ENCODE measurements at regions not wholly inside any gene's neighbourhood (a gene's known extent, or its start where the extent isn't known, plus 50 kb on each side); places are given as distances from the start of the nearest gene placed in this dataset.

DNA sequence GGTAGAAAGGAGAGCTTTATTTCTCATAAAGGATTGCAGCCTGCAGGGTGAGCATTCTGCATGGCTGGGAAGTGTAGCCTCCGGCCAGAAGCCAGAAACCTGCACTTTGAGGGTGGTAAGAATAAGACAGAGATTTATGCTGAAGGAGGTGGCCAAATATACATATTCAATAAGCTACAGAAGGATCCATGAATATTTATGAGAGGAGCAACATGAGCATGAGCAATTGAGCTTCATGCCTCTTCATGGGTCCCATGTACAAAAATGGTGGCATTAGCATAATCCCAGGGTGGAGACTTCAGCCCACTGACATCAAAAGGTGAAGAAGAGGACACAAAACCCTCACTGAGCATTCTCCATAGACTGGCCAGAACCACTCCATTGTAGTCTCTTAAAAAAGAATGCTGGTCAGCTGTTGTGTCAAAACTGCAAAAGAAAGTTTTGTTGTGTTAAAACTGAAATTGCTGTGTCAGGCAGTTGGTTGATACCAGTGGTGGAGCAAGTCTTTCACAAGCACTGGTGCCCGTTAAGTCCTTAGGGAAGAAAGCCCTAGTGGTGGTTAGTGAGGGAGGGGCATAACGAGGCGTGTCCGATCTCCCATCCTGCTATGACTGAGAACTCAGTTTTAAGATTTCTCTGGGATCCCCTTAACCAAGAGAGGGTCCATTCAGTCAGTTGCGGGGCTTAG, 160.8 kb upstream of the MAP1B start:
- no peak overlapping the region for H3K4me3 ChIP-seq
- DNase-seq, result no peak
- H3K36me3 ChIP-seq (ENCODE audit: low read depth), result no peaks in the 10 kb centered on the region
- no peak overlapping the region for H3K4me2 ChIP-seq (ENCODE audit: unreplicated experiment)
- in situ Hi-C loops (cut with MboI), result no loop called here
- no peaks in the 10 kb centered on the region for H3K9me3 ChIP-seq (ENCODE audit: low read depth)
- no peaks in the 10 kb centered on the region for H3K4me1 ChIP-seq (ENCODE audit: insufficient read depth)
- WGBS, 2 experiments (ENCODE audit: low coverage in 1 of 2, low lambda C conversion rate in 2 of 2, missing lambda C conversion rate in 2 of 2), result 61 to 69% methylated on average over 6 of the region's 6 CpGs
- H3F3A ChIP-seq (ENCODE audit: insufficient read depth), result no peaks in the 10 kb centered on the region
- H3K79me2 ChIP-seq (ENCODE audit: insufficient read depth), result no peaks in the 10 kb centered on the region
- H3K9me2 ChIP-seq (ENCODE audit: insufficient read depth), result no peaks in the 10 kb centered on the region
- 0 out of 2 replicates have a peak, but pooled peaks cover 8% of the 10 kb centered on the region for H3K27me3 ChIP-seq (replicated peaks; ENCODE audit: insufficient read depth)
- H3K27ac ChIP-seq, result no peak overlapping the region
- TF ChIP-seq EZH2phosphoT487 (IDR thresholded peaks at IDR 0.05; ENCODE audit: insufficient read depth, low read depth) (no peak), EZH2 (IDR thresholded peaks at IDR 0.05; ENCODE audit: insufficient read depth, poor library complexity, severe bottlenecking) (no peak)
- no peaks in the 10 kb centered on the region for H4K20me1 ChIP-seq (ENCODE audit: insufficient read depth)
- no peak overlapping the region for H2AFZ ChIP-seq
- no peak overlapping the region for H3K9ac ChIP-seq

DNA sequence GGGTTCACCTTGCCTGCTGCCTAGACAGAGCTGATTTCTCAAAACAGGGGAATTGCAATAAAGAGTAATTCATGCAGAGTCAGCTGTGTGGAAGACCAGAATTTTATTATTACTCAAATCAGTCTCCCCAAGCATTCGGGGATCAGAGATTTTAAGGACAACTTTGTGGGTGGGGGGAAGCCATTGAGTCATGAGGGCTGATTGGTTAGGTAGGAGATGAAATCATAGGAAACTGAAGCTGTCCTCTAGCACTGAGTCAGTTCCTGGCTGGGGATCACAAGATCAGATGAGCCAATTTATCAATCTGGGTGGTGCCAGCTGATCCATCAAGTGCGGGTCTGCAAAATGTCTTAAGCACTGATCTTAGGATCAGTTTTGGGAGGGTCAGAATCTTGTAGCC, 159.1 kb upstream of the MAP1B start:
- no peaks in the 10 kb centered on the region for H3K9me2 ChIP-seq (ENCODE audit: insufficient read depth)
- H3K9ac ChIP-seq, result no peak overlapping the region
- no peaks in the 10 kb centered on the region for H4K20me1 ChIP-seq (ENCODE audit: insufficient read depth)
- H3K9me3 ChIP-seq (ENCODE audit: low read depth), result no peaks in the 10 kb centered on the region
- no peaks in the 10 kb centered on the region for H3K79me2 ChIP-seq (ENCODE audit: insufficient read depth)
- TF ChIP-seq EZH2 (IDR thresholded peaks at IDR 0.05; ENCODE audit: insufficient read depth, poor library complexity, severe bottlenecking) (no peak), EZH2phosphoT487 (IDR thresholded peaks at IDR 0.05; ENCODE audit: insufficient read depth, low read depth) (no peak)
- no peak overlapping the region for H3K4me2 ChIP-seq (ENCODE audit: unreplicated experiment)
- no peak overlapping the region for H3K27ac ChIP-seq
- in situ Hi-C loops (cut with MboI), result no loop called here
- H2AFZ ChIP-seq, result no peak overlapping the region
- no peaks in the 10 kb centered on the region for H3K4me1 ChIP-seq (ENCODE audit: insufficient read depth)
- H3K27me3 ChIP-seq (replicated peaks; ENCODE audit: insufficient read depth), result 0 out of 2 replicates have a peak, but pooled peaks cover 6% of the 10 kb centered on the region
- no peaks in the 10 kb centered on the region for H3K36me3 ChIP-seq (ENCODE audit: low read depth)
- no peak overlapping the region for H3K4me3 ChIP-seq
- WGBS, 2 experiments (ENCODE audit: low coverage in 1 of 2, low lambda C conversion rate in 2 of 2, missing lambda C conversion rate in 2 of 2), result 69 to 74% methylated on average over 2 of the region's 2 CpGs
- no peaks in the 10 kb centered on the region for H3F3A ChIP-seq (ENCODE audit: insufficient read depth)
- peak; percentile 18 for DNase-seq

DNA sequence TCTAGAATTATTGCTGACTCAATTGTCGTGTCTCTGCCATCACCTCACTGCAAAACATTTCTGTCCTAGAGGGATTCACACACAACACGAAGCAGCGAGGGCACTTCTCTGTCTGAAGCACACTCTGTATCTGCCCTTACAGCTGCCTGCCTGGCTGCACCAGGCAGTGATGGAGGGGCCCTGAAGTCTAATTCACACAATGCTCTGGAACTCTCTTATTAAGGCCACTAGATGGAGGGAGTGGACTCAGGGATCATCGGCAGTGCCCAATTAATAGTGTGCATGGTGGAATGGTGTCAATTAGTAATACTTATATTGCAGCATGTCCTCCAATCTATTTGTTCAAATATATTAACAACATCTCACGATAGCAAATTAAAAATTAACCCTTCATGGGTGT, 157.5 kb upstream of the MAP1B start:
- TF ChIP-seq EZH2phosphoT487 (IDR thresholded peaks at IDR 0.05; ENCODE audit: insufficient read depth, low read depth) (no peak), EZH2 (IDR thresholded peaks at IDR 0.05; ENCODE audit: insufficient read depth, poor library complexity, severe bottlenecking) (no peak)
- Histone ChIP-seq H4K20me1 (ENCODE audit: insufficient read depth) (no peaks in the 10 kb centered on the region), H3K79me2 (ENCODE audit: insufficient read depth) (no peaks in the 10 kb centered on the region), H2AFZ (no peak overlapping the region), H3K4me3 (no peak overlapping the region), H3K36me3 (ENCODE audit: low read depth) (no peaks in the 10 kb centered on the region), H3K27ac (no peak overlapping the region), H3F3A (ENCODE audit: insufficient read depth) (no peaks in the 10 kb centered on the region), H3K9ac (no peak overlapping the region), H3K4me2 (ENCODE audit: unreplicated experiment) (no peak overlapping the region), H3K9me3 (ENCODE audit: low read depth) (no peaks in the 10 kb centered on the region), H3K27me3 (replicated peaks; ENCODE audit: insufficient read depth) (0 out of 2 replicates have a peak, but pooled peaks cover 1% of the 10 kb centered on the region), H3K9me2 (ENCODE audit: insufficient read depth) (no peaks in the 10 kb centered on the region), H3K4me1 (ENCODE audit: insufficient read depth) (no peaks in the 10 kb centered on the region)
- peak; percentile 26 for DNase-seq
- 28 to 33% methylated on average over 5 of the region's 5 CpGs for WGBS, 2 experiments (ENCODE audit: low coverage in 1 of 2, low lambda C conversion rate in 2 of 2, missing lambda C conversion rate in 2 of 2)
- in situ Hi-C loops (cut with MboI), result no loop called here

DNA sequence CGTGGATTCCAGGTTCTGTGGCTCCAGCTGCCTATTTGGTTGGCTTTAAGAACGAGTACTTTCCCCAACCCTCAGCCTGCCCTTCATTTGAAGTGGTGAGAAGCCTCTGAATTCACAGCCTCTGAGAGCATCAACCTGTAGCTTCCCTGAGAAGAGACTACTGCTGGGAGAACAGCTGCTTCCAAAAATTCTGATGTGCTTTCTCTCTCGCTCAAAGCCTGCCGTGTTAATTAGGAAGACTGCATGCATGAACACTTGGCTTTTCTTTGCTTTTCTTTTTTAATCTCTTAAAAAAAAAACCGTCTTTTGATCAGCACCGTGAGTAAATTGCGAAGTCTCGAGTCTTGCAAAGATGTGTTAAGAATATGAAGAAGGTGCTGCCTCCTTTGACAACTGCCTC, 153.4 kb upstream of the MAP1B start:
- H3K4me3 ChIP-seq, result no peak overlapping the region
- no peaks in the 10 kb centered on the region for H3K9me2 ChIP-seq (ENCODE audit: insufficient read depth)
- peaks cover 5% of the 10 kb centered on the region; the same call in 1 of the 2 replicates for H3K27me3 ChIP-seq (replicated peaks; ENCODE audit: insufficient read depth)
- TF ChIP-seq EZH2phosphoT487 (IDR thresholded peaks at IDR 0.05; ENCODE audit: insufficient read depth, low read depth) (no peak), EZH2 (IDR thresholded peaks at IDR 0.05; ENCODE audit: insufficient read depth, poor library complexity, severe bottlenecking) (no peak)
- H3K9me3 ChIP-seq (ENCODE audit: low read depth), result no peaks in the 10 kb centered on the region
- no peaks in the 10 kb centered on the region for H4K20me1 ChIP-seq (ENCODE audit: insufficient read depth)
- H3K4me2 ChIP-seq (ENCODE audit: unreplicated experiment), result no peak overlapping the region
- H3K27ac ChIP-seq, result no peak overlapping the region
- H2AFZ ChIP-seq, result no peak overlapping the region
- 63 to 64% methylated on average over 8 of the region's 8 CpGs for WGBS, 2 experiments (ENCODE audit: low coverage in 1 of 2, low lambda C conversion rate in 2 of 2, missing lambda C conversion rate in 2 of 2)
- no peak for DNase-seq
- no peaks in the 10 kb centered on the region for H3K4me1 ChIP-seq (ENCODE audit: insufficient read depth)
- in situ Hi-C loops (cut with MboI), result no loop called here
- no peak overlapping the region for H3K9ac ChIP-seq
- no peaks in the 10 kb centered on the region for H3K79me2 ChIP-seq (ENCODE audit: insufficient read depth)
- H3F3A ChIP-seq (ENCODE audit: insufficient read depth), result no peaks in the 10 kb centered on the region
- no peaks in the 10 kb centered on the region for H3K36me3 ChIP-seq (ENCODE audit: low read depth)
